ENCODE measurements at regions not wholly inside any gene's neighbourhood (a gene's known extent, or its start where the extent isn't known, plus 50 kb on each side); places are given as distances from the start of the nearest gene placed in this dataset.

DNA sequence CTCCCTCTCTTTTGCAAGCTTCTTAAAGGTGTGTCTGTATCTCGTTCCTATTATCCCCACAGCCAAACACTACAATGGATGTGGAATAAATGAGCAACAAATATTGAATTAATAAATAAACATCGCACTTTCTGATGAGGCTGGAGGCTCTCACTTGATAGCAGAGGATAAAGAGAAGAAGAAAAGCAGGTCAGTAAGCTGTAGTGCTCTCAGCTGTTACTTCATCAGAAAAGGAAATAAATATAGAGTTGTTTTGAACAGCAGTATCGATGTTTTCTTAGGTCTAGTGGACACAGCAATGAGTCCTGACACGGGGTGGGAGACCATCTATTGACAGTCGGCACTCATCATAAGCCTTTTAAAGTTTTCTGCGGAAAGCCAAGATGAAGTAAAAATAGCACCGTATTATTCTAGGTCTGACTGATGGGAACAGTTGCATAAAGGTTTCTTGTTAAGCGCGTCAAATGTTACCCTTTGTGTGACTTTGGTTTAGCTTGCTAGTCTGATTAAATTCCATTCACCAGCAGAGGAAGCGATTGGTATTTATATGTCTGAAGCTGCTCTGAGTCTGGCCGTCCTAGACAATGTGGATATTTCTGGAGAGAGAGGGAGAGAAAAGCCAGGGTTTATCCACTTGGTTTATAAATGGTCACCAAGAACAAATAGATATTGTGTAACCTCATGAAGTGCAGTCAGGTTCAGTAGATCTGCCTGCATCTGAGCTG, 646.1 kb downstream of the CDH11 start:
- no peak for DNase-seq (ENCODE audit: low read depth in 4 of 4, low spot score in 3 of 4)

DNA sequence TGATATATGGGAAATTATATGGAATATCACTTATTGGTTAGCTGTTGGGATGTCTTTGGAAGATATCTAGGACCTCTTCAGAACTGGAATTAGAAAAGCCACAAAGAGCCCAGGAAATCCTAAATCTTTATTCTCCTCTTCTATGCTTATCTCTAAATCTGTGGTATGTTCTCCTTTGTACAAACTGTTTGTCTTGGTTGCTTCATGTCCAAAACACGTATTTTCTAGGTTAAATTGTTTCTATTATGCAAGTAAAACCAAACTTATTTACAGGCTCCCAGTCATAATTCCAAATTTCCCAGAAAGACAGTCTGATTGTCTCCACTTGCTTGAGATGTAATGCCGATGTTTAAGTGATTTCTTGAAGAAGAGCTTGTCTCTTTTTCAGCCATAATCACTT, 650.9 kb downstream of the CDH11 start:
- no peak for DNase-seq (ENCODE audit: low read depth in 4 of 4, low spot score in 3 of 4)

DNA sequence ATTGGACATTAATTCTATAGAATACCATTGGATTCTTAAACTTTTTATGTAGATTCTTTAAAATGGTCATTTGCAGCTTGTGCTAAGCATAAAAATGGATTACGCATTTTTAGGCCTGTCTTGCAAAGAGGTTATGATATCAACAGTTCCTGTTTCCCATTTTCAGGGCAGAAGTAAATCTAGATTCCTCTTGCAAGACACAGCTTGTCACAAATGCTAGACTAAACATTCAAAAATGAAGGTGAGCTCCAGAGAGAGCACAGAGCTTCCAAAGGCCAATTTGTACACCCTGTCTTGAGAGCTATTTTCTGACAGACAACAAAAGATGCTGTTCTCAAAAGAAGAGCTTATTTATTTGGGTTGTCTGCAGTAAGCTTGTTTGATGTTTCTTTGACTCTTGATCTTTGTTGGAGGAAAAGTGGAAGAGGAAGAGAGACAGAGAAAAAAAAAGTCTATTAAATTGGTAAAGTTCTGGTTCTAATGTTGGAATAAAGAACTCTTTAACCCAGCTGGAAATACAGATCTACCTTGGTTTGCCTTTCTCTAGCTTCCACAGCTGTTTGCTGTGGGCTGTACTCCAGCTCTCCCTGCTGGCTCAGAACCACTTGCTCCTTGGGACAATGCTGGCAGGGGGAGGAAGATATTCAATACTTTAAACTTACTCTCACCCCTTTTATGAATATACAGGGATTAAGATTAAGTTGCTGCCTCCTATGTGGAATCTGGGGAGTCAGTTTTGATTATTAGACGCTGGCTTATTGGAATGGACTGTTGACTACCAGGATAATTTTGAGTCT, 651.8 kb downstream of the CDH11 start:
- no peak for DNase-seq (ENCODE audit: low read depth in 4 of 4, low spot score in 3 of 4)

DNA sequence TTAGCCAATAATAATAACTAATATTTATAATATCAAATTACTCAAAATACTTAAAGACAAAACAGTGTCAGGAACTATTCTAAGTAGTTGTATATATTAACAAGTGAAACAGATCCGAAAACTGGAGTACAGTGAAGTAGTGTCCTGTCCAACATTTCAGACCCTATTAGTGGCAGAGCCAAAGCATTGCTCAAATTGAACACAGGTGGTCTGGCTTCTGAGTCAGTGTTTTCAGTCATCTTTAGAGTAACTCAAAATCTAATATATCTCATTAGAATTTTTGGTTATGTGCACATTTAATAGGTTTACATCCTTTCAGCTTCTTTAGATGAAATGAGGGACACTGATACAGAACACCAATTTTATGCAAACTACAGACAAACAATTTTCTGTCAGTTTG, 652.5 kb downstream of the CDH11 start:
- no peak for DNase-seq (ENCODE audit: low read depth in 4 of 4, low spot score in 3 of 4)

DNA sequence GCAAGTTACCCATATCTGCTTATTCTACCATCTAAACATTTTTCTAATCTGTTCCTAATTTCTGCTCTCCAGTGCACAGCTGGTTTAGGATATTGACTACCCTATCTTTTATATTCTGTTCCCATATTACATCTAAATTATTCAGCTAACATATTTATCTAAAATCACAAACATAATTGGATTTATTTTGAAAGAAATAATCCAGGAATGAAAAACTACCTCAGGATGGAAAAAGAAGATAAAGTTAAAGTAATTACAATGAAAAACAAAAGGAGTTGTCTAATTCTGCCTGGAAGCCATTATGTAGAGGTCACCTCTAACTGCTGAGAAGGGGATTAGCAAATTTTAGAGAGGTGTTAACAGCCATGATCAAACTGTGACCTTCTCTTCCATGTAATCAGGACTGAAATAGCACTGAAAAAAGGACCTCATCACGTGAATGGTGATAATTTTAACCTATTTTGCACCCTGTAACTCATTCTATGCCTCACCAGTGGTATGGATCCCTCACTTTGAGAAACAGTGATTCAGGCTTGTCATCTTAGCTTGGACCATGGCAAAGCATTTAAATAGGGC, 653.3 kb downstream of the CDH11 start:
- no peak for DNase-seq (ENCODE audit: low read depth in 4 of 4, low spot score in 3 of 4)

DNA sequence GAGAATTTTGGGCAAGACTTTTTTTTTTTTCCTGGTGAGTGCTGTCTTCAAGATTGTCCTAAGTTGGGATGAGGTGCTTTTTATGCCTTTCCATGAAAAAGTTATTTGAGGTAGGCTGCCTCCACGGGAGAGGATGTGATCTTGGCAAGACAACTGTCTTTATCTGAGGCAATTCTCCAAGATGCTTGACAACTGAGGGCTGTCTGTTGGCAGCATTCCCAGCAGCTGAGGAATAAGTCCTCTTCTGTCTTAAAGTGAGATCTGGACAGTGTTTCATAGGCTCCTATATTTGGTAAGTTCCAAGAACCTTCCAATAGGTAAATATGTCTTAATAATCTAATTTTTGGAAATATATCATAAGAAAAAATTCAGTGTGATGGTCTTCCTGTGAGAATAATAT, 662.0 kb downstream of the CDH11 start:
- DNase-seq (ENCODE audit: low read depth in 4 of 4, low spot score in 3 of 4), result no peak

DNA sequence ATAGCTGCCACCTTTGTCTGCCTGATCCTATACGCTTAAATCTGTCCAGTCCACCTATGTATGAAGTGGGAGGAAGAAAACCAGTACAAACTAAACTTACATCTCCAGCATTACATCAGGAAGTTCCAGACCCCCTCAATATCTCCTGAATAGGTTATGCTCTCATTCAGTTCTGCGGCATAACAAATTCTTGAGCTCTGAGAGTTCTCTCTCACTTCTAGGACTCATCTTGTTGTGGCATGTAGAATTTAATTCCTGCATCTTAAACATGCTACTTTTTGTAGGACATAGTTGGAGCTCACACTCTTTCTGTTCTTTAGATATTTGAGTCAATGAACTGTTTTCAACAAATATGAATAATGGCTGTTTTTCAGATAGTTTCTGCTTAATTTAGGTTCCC, 662.5 kb downstream of the CDH11 start:
- DNase-seq (ENCODE audit: low read depth in 4 of 4, low spot score in 3 of 4), result no peak

DNA sequence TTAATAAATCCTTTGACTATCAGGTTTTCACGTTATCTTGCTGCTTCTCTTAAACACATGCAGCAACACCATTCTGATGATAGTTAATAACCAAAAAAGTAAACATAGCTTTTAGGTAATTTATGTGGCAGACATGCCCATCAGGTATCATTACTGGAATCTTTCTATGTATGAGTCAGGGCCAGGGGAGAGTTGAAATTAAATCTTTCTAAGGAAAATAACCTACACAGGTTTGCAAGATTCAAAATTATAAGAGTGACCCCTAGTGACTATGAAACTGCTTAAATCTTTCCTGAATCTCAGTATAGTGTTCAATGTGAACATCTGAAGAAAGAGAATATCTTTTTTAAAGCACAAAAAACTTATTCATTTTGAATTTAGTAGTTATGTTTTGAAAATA, 666.6 kb downstream of the CDH11 start:
- no peak for DNase-seq (ENCODE audit: low read depth in 4 of 4, low spot score in 3 of 4)

DNA sequence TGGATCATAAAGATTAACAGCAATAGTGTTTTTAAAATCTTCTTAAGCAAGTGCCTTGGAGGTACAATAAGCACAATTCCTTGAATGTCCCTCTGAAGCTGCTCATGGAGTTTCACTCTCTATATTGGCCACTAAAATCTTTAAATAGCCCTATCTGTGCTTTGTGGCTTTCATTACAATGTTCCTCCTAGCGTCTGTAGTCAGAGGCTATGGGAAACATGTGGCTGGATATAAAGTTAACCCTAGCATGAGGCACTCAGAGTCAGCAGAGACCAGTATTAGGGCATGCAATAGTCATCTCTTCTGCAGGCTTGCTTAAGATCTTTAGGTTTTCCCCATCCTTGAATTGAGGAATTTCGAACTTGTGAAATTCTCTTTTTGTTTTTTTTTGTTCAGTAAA, 668.2 kb downstream of the CDH11 start:
- DNase-seq (ENCODE audit: low read depth in 4 of 4, low spot score in 3 of 4), result no peak

DNA sequence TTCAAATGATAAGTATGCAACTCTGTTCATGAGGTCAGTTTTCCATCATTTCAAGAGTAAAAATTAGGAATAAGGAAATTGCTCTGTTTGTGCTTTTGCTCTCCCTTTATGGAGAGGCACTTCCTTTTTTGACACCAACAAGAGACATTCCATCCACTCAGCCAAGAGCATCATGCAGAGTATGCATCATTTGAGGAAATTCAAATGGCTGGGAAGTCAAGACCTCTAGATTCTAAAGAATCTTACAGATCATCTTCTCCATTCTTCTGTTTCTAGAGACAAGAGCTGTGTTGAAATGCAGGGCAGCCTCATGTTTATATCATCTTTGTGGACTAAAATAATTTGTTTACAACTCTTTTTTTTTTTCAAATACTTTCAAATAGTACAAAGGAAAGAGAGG, 669.4 kb downstream of the CDH11 start:
- no peak for DNase-seq (ENCODE audit: low read depth in 4 of 4, low spot score in 3 of 4)

DNA sequence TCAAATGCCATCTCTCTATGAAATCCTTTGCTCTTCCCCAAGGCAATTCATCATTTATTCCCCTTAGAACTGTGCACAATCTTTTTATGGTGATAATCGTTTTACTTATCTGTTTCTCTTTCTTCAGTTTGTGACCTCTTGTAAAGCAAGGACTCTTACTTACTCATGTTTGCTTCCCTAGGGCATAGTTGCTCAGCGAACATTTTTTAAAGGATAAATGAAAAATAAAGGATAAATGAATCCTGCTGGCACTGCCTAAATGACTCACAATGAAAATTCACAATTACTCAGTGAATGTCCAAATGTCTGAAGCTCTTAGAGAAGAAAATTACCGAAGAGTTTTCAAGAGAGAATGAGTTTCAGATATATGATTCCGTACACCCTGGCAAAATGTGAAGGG, 671.7 kb downstream of the CDH11 start:
- DNase-seq (ENCODE audit: low read depth in 4 of 4, low spot score in 3 of 4), result no peak

DNA sequence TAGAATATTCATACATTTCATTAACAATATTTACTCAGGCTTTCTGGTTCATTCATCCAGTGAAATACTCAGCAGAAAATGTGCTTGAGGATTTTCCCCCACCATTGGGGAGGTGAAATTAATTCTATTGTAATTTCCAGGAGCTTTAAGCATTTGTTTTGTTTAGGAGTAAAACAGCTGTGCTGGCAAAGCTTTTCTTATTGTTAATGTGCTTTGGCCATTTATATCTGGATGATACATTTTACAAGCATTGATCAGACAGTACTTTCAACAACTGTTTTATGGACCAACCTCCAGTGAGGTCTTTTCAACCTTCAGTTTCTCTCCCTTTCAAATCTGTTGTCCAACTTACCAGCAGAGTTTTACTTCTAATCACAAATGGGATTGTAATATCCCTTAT, 672.4 kb downstream of the CDH11 start:
- no peak for DNase-seq (ENCODE audit: low read depth in 4 of 4, low spot score in 3 of 4)

DNA sequence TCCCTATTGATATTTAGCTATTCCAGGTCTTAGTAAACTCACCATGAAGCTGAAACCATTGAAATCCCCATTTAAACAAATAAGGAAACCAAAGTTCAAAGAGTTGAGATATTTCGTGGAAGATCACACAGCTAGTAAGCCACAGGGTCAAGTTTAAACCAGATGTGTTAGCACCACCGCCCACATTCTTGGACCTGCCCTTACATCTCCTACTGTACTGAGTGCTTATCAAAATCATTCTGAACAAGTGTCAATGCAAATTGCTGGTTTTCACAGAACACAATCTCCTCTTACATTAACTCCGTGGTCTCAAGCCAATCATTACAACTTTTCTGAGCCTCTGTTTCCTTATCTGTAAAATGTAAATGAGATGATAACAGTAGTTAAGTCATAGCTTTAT, 676.2 kb downstream of the CDH11 start:
- DNase-seq (ENCODE audit: low read depth in 4 of 4, low spot score in 3 of 4), result no peak

DNA sequence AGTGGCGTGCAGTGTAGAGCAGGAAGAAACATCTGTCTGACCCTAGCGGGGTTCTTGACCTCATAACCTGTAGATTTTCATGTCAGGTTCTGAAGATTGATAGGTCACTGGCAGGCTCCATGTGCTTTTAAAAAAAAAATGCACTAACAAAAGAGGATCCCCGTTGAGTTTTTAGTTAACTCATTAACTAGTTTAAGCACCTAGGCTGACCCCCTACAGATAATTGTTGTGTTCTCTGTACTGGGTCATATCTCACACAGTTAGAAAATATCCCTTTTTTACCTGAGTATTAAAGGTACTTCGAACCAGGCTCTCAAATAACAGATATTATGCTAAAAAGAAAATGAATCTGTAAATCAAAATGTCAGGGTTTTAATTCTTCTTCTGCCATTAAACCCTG, 676.6 kb downstream of the CDH11 start:
- DNase-seq (ENCODE audit: low read depth in 4 of 4, low spot score in 3 of 4), result no peak

DNA sequence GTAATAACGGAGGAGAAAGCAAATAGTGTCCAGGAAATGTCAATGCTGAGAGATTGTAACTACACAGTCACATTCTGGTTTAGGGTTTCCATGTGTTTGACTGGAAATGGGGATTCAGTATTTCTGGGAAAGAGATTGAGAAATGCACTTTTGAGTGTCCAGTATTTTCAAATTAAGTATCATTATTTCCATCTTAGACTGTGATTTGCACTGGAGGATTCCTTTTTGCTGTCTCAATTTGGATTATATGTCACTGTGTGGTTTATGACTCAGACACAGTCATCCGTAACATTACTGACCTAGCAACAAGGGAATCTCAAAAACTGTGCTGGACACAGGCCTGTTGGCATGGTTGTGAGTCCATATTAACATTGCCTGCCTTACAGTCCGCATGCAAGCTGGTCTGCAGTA, 681.4 kb downstream of the CDH11 start:
- DNase-seq (ENCODE audit: low read depth in 4 of 4, low spot score in 3 of 4), result peak in 2 of 4 donors; percentile 7 to 13

DNA sequence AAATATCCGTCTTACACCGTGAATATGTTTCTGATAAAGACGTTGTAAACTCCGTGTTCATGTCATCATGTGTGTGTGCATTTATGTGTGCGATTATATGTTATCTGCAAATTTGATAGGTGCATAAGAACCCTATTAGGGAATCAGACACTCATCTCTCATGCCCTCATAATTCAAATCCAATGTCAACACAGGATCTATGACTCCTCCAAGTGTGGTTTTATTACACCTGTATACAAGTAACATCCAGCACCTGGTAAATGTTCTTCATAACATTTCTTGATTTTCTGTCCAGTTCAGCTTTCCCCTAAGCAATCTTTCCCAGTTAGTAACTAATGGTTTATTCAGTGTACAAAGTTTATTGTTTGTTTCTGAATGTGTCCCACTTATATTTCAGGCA, 681.9 kb downstream of the CDH11 start:
- DNase-seq (ENCODE audit: low read depth in 4 of 4, low spot score in 3 of 4), result no peak

DNA sequence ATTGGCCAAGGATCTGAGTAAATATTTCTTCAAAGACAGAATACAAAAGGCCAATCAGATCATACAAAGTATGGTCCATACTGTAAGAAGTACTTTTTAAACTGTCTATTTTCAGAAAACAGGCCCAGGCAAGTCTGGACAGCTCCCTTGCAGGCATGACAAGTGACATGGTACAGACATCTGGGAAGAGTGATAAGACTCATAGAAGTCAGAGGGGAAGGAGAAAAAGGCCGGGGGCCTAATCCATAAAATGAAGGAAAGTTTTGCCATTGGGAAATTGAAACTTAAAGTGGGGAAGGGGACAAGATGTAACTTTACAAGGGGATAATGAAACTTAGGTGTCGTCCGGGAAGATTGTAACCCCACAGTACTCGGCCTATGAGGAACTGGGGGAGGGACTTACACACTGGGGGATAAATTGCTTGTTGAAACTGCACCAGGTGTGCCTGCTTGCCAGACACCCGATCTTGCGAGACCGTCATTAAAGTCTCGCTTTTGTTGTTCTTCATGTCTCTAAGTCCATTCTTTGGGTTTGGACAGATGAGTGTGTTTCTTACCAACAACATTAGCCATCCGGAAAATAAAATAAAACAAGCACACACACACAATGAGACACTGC, 684.0 kb downstream of the CDH11 start:
- DNase-seq (ENCODE audit: low read depth in 4 of 4, low spot score in 3 of 4), result peak in 1 of 4 donors; percentile 10

DNA sequence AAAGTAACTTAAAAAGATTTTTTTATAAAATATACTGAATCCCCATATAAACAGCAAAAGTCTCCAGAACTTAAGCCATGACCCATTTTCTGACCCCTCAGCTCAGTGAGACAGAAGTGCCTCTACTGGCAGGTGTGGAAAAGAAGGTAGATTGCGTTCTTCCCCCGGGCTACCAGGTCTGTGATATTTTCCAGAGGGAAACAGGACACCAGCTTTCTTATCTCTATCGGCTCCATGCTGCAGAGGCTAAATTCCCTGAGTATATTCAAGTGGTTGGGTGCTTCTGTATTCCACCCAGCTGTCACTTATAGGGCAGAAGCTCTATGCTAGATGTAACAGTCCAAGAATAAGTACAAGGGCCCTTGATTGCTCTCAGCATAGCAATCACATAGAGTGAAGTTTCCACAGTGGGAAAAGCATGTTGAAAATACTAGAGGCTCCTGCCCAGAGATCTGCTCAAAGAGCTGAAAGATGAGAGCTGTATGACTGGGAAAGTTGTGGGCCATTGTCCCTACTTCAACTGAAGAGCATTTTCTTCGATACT, 687.3 kb downstream of the CDH11 start:
- no peak for DNase-seq (ENCODE audit: low read depth in 4 of 4, low spot score in 3 of 4)

DNA sequence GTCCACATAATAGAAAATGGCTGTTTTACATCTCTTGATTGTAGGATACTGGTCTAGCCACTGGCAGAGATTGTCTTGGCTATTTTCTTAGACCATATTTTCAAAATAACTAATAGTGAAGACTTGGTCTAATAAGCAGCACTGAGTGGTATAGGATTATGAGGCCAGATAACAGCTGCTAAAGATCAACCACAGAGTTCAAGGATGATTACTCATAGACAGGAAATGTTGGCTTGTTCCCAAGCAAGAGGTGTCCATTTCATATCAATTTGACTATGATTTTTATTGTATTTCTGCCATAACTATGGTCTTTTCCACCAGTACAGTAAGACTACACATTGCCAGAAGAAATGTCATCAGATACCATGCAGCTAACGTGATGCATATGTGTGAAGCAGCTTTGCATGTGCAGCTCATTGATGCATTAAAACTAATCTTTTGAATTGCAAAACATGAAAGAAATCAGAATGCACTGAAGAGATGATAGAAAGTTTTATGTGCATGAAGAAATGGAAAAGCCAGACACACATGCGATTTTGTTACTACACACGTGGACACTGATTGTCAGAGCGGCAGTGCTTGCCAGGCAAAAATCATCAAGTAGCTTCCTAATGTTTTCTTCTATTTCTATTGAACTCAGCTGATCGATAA, 693.3 kb downstream of the CDH11 start:
- DNase-seq (ENCODE audit: low read depth in 4 of 4, low spot score in 3 of 4), result no peak

DNA sequence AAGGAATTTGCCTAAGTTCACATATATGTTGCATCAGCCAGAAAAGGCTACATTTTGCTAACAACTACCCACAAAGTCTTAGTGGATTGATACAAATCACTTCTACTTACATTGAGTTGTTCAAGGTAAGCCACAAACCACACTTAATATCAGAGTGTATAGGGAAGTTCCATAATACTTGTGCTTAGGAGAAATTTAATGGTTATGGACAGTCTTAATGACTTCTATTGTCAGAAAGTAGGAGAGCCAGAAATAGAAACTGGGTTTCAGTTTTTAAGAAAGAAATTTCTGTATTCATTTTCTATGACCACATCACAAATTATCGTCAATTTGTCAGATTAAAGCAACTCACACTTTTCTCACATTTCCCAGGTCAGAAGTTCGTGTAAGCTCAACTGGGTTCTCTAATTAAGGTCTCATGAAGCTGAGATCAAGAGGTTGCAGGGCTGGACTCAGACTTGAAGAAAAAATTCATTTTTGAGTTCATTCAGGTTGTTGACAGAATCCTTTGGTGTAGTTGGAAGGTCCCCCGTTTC, 695.7 kb downstream of the CDH11 start:
- DNase-seq (ENCODE audit: low read depth in 4 of 4, low spot score in 3 of 4), result no peak

Data from right renal pelvis (tissue), 4 donors.